ENCODE measurements at regions not wholly inside any gene's neighbourhood (a gene's known extent, or its start where the extent isn't known, plus 50 kb on each side); places are given as distances from the start of the nearest gene placed in this dataset.

- no peak overlapping the region for H3K4me3 ChIP-seq (ENCODE audit: low read depth, low read length)
- TF ChIP-seq MYC (IDR thresholded peaks at IDR 0.05; ENCODE audit: low read depth, low read length) = no peak
- TF ChIP-seq POLR2A (IDR thresholded peaks at IDR 0.05; ENCODE audit: extremely low read depth, insufficient read length) = no peak
- no peak for TF ChIP-seq MAX (IDR thresholded peaks at IDR 0.05; ENCODE audit: low read depth, low read length)
- DNase-seq (ENCODE audit: low read depth) = no peak
Measured at GRCh38 chr22:48079505-48080290, 1317.2 kb downstream of the TBC1D22A start.

- no peak for DNase-seq (ENCODE audit: low read depth)
- H3K4me3 ChIP-seq (ENCODE audit: low read depth, low read length) = no peak overlapping the region
- no peak for TF ChIP-seq MAX (IDR thresholded peaks at IDR 0.05; ENCODE audit: low read depth, low read length)
- no peak for TF ChIP-seq MYC (IDR thresholded peaks at IDR 0.05; ENCODE audit: low read depth, low read length)
- no peak for TF ChIP-seq CTCF (IDR thresholded peaks at IDR 0.05; ENCODE audit: low read depth, low read length)
- TF ChIP-seq POLR2A (IDR thresholded peaks at IDR 0.05; ENCODE audit: extremely low read depth, insufficient read length) = no peak
Measured at GRCh38 chr22:48078825-48079224, 1316.4 kb downstream of the TBC1D22A start.

GRCh38 chr22:48077699-48078098 lies 1315.2 kb downstream of the TBC1D22A start:
- TF ChIP-seq MYC (IDR thresholded peaks at IDR 0.05; ENCODE audit: low read depth, low read length) = no peak
- TF ChIP-seq POLR2A (IDR thresholded peaks at IDR 0.05; ENCODE audit: extremely low read depth, insufficient read length) = no peak
- TF ChIP-seq MAX (IDR thresholded peaks at IDR 0.05; ENCODE audit: low read depth, low read length) = no peak
- no peak for TF ChIP-seq CTCF (IDR thresholded peaks at IDR 0.05; ENCODE audit: low read depth, low read length)
- DNase-seq (ENCODE audit: low read depth) = no peak

GRCh38 chr22:48076008-48076407 lies 1313.6 kb downstream of the TBC1D22A start:
- DNase-seq (ENCODE audit: low read depth) = no peak
- H3K4me3 ChIP-seq (ENCODE audit: low read depth, low read length) = no peak overlapping the region
- TF ChIP-seq CTCF (IDR thresholded peaks at IDR 0.05; ENCODE audit: low read depth, low read length) (no peak), MAX (IDR thresholded peaks at IDR 0.05; ENCODE audit: low read depth, low read length) (no peak), POLR2A (IDR thresholded peaks at IDR 0.05; ENCODE audit: extremely low read depth, insufficient read length) (no peak), MYC (IDR thresholded peaks at IDR 0.05; ENCODE audit: low read depth, low read length) (no peak)

More at GRCh38 chr22:48077699-48078098, 1315.2 kb downstream of the TBC1D22A start:
- no peak overlapping the region for H3K4me3 ChIP-seq (ENCODE audit: low read depth, low read length)

- no peak overlapping the region for H3K4me3 ChIP-seq (ENCODE audit: low read depth, low read length)
- DNase-seq (ENCODE audit: low read depth) = no peak
- no peak for TF ChIP-seq MYC (IDR thresholded peaks at IDR 0.05; ENCODE audit: low read depth, low read length)
- TF ChIP-seq CTCF (IDR thresholded peaks at IDR 0.05; ENCODE audit: low read depth, low read length) = no peak
- TF ChIP-seq POLR2A (IDR thresholded peaks at IDR 0.05; ENCODE audit: extremely low read depth, insufficient read length) = no peak
- no peak for TF ChIP-seq MAX (IDR thresholded peaks at IDR 0.05; ENCODE audit: low read depth, low read length)
Measured at GRCh38 chr22:48075604-48076003, 1313.2 kb downstream of the TBC1D22A start.

- TF ChIP-seq POLR2A (IDR thresholded peaks at IDR 0.05; ENCODE audit: extremely low read depth, insufficient read length) (no peak), MYC (IDR thresholded peaks at IDR 0.05; ENCODE audit: low read depth, low read length) (no peak), MAX (IDR thresholded peaks at IDR 0.05; ENCODE audit: low read depth, low read length) (no peak), CTCF (IDR thresholded peaks at IDR 0.05; ENCODE audit: low read depth, low read length) (no peak)
- no peak overlapping the region for H3K4me3 ChIP-seq (ENCODE audit: low read depth, low read length)
- DNase-seq (ENCODE audit: low read depth) = no peak
Measured at GRCh38 chr22:48072777-48073176, 1310.3 kb downstream of the TBC1D22A start.

Measured in NB4 (cell line).